HepG2 (cell line): ENCODE measurements at regions not wholly inside any gene's neighbourhood (a gene's known extent, or its start where the extent isn't known, plus 50 kb on each side); places are given as distances from the start of the nearest gene placed in this dataset.

ENCODE experiments used
- ATAC-seq: fragments of 200-7000 bp; cut with Tn5 transposase; 3 replicates; pipeline ENCODE4 v1.9.1; 2020; ENCODE audit warnings: mild to moderate bottlenecking, moderate library complexity
- BruUV-seq: library from RNA; stranded (reverse); fragments of 400-500 nt; replicated peaks from 2 replicates; lab custom pipeline; 2021; lab: Mats Ljungman, UMichigan
- CTCF ChIA-PET: fragments of 300-600 bp; formaldehyde crosslinking; extraction: SDS; loops from one replicate; lab custom pipeline; 2021; ENCODE audit warnings: low total read pairs, inconsistent platforms, low intra/inter-chr PET ratio; lab: Yijun Ruan, JAX
- POLR2A ChIA-PET: fragments of 350-600 bp; sonication (Branson Sonifier 250); formaldehyde crosslinking; loops from one replicate; lab custom pipeline; 2020; ENCODE audit warnings: antibody characterized with exemption, inconsistent platforms; lab: Yijun Ruan, JAX
- DNase-seq: peaks from one replicate; pipeline ENCODE4 v3.0.0-alpha.2; 2015; ENCODE audit warnings: low spot score
- FAIRE-seq: peaks from 3 replicates; lab custom pipeline; 2011; peaks lifted over from hg19 to GRCh38; lab: Jason Lieb, UNC
- H2AFZ ChIP-seq: one replicate; pipeline ENCODE4 v1.6.1; 2011; ENCODE audit warnings: low read length, inconsistent platforms
- H3K27ac ChIP-seq: fragments of 300-600 bp; 3 replicates; pipeline ENCODE4 v1.8.0; 2011; ENCODE audit warnings: mixed run types, mild to moderate bottlenecking, mixed read lengths, low read length, inconsistent platforms; ENCODE audit not compliant: insufficient read depth; ENCODE audit errors: extremely low read length
- H3K27me3 ChIP-seq, 2 experiments: fragments of 200-600 bp in 1 of 2; 2 replicates in 1 of 2; 3 replicates in 1 of 2; pipeline versions ENCODE4 v1.6.0 to v1.8.0; 2011; ENCODE audit warnings: low read length in 2 of 2, mild to moderate bottlenecking in 2 of 2, moderate library complexity in 2 of 2, inconsistent platforms in 1 of 2; ENCODE audit not compliant: insufficient read depth in 2 of 2, control insufficient read depth in 1 of 2
- H3K36me3 ChIP-seq, 2 experiments: fragments of 200-600 bp in 1 of 2; replicated peaks in 1 of 2; 2 replicates in 1 of 2; 3 replicates in 1 of 2; pipeline versions ENCODE4 v1.5.1 to v1.8.0; 2011; ENCODE audit warnings: low read length in 2 of 2, inconsistent platforms in 1 of 2; ENCODE audit not compliant: insufficient read depth in 2 of 2, control insufficient read depth in 1 of 2
- H3K4me1 ChIP-seq: 2 replicates; pipeline ENCODE4 v1.5.1; 2012; ENCODE audit warnings: low read length, inconsistent platforms; ENCODE audit not compliant: insufficient read depth
- H3K4me2 ChIP-seq: 2 replicates; pipeline ENCODE4 v1.6.0; 2011; ENCODE audit warnings: low read depth, low read length, inconsistent platforms
- H3K4me3 ChIP-seq, 3 experiments: fragments of 200-600 bp in 1 of 3; sonication (generic), shearing (Covaris generic) in 1 of 3; replicated peaks in 1 of 3; 2 replicates each; pipeline ENCODE4 v1.5.1; 2011 to 2016; ENCODE audit warnings: low read length in 3 of 3, inconsistent platforms in 2 of 3, low read depth in 2 of 3, mild to moderate bottlenecking in 2 of 3, control low read depth in 1 of 3, mixed read lengths in 1 of 3; ENCODE audit not compliant: insufficient read depth in 1 of 3
- H3K79me2 ChIP-seq: one replicate; pipeline ENCODE4 v1.6.1; 2011; ENCODE audit warnings: low read length, inconsistent platforms; ENCODE audit not compliant: insufficient read depth
- H3K9ac ChIP-seq: 2 replicates; pipeline ENCODE4 v1.6.0; 2011; ENCODE audit warnings: mild to moderate bottlenecking, low read depth, low read length, inconsistent platforms; ENCODE audit not compliant: insufficient read depth
- H3K9me3 ChIP-seq: 2 replicates; pipeline ENCODE4 v1.5.1; 2012; ENCODE audit warnings: mild to moderate bottlenecking, low read length
- H4K20me1 ChIP-seq: 2 replicates; pipeline ENCODE4 v1.6.0; 2011; ENCODE audit warnings: inconsistent platforms, mild to moderate bottlenecking, low read length, moderate library complexity; ENCODE audit not compliant: insufficient read depth
- CENPT ChIP-seq: sonication (generic); formaldehyde crosslinking; IDR thresholded peaks from 2 replicates; pipeline ENCODE4 v1.8.0; 2022; ENCODE audit warnings: low read depth, mild to moderate bottlenecking, moderate library complexity, missing genetic modification reagents
- GZF1 ChIP-seq: sonication (generic); formaldehyde crosslinking; IDR thresholded peaks from 2 replicates; pipeline ENCODE4 v1.5.1; 2020; ENCODE audit warnings: mild to moderate bottlenecking, missing genetic modification reagents
- HIVEP1 ChIP-seq: sonication (generic); formaldehyde crosslinking; IDR thresholded peaks from 2 replicates; pipeline ENCODE4 v1.4.0; 2020; ENCODE audit warnings: mild to moderate bottlenecking, missing genetic modification reagents
- MAFG ChIP-seq: sonication (generic); formaldehyde crosslinking; IDR thresholded peaks from 2 replicates; pipeline ENCODE4 v1.5.1; 2020; ENCODE audit warnings: mild to moderate bottlenecking, missing genetic modification reagents
- MTF2 ChIP-seq: sonication (generic); formaldehyde crosslinking; IDR thresholded peaks from 2 replicates; pipeline ENCODE4 v1.5.0; 2020; ENCODE audit warnings: missing genetic modification reagents, borderline replicate concordance
- MXD4 ChIP-seq: IDR thresholded peaks from 2 replicates; pipeline ENCODE4 v1.6.1; 2016; ENCODE audit warnings: mild to moderate bottlenecking, missing biosample characterization, missing genetic modification reagents
- NCOA2 ChIP-seq: sonication (generic); formaldehyde crosslinking; IDR thresholded peaks from 2 replicates; pipeline ENCODE4 v1.8.0; 2022; ENCODE audit warnings: inconsistent platforms
- NCOA5 ChIP-seq: sonication (generic); formaldehyde crosslinking; IDR thresholded peaks from 2 replicates; pipeline ENCODE4 v1.4.0; 2020; ENCODE audit warnings: missing genetic modification reagents
- RBM22 ChIP-seq: fragments of 200-400 bp; formaldehyde crosslinking; optimal IDR thresholded peaks from 2 replicates; pipeline ENCODE3; 2017; ENCODE audit warnings: mild to moderate bottlenecking, low read length, moderate library complexity
- REPIN1 ChIP-seq: sonication (generic); formaldehyde crosslinking; IDR thresholded peaks from 2 replicates; pipeline ENCODE4 v1.8.0; 2022; ENCODE audit warnings: missing genetic modification reagents, low read depth, mild to moderate bottlenecking, borderline replicate concordance
- TAF15 ChIP-seq: fragments of 200-400 bp; formaldehyde crosslinking; IDR thresholded peaks from one replicate; pipeline ENCODE4 v1.6.1; 2018; ENCODE audit warnings: mild to moderate bottlenecking, low read depth, low read length; ENCODE audit not compliant: poor library complexity, severe bottlenecking
- TSC22D2 ChIP-seq: sonication (generic); formaldehyde crosslinking; IDR thresholded peaks from 2 replicates; pipeline ENCODE4 v1.5.1; 2020; ENCODE audit warnings: missing genetic modification reagents, mild to moderate bottlenecking, borderline replicate concordance
- ZFP1 ChIP-seq: IDR thresholded peaks from 2 replicates; pipeline ENCODE4 v1.6.1; 2016
- ZKSCAN8 ChIP-seq: IDR thresholded peaks from 2 replicates; pipeline ENCODE4 v1.6.1; 2016; ENCODE audit warnings: borderline replicate concordance, missing genetic modification reagents, missing compliant biosample characterization
- ZNF136 ChIP-seq: sonication (generic); formaldehyde crosslinking; IDR thresholded peaks from 2 replicates; pipeline ENCODE4 v1.8.1; 2022; ENCODE audit warnings: low read depth, mild to moderate bottlenecking, moderate library complexity, missing genetic modification reagents
- ZNF550 ChIP-seq: sonication (generic); formaldehyde crosslinking; IDR thresholded peaks from 2 replicates; pipeline ENCODE4 v1.4.0; 2020; ENCODE audit warnings: mild to moderate bottlenecking, missing genetic modification reagents, borderline replicate concordance
- ZSCAN29 ChIP-seq: sonication (generic); formaldehyde crosslinking; conservative IDR thresholded peaks from 2 replicates; pipeline ENCODE4 v1.4.0; 2020; ENCODE audit warnings: mild to moderate bottlenecking, missing genetic modification reagents
- in situ Hi-C: cut with HindIII; loops from 2 replicates; pipeline ENCODE4 v1.10.0; 2017; ENCODE audit warnings: low pct_unique_long_range_greater_than_20kb; ENCODE audit not compliant: extremely low pct_ligation_motif_present
- intact Hi-C: fragments of 100-400 bp; cut with micrococcal nuclease; formaldehyde crosslinking; loops from one replicate; pipeline ENCODE4 v1.10.0; 2022; ENCODE audit not compliant: unreplicated experiment
- TF ChIP-seq, protein P1 (sequence below): IDR thresholded peaks from 2 replicates; pipeline ENCODE4 v1.6.1; 2016; ENCODE audit warnings: missing biosample characterization, missing genetic modification reagents, low read depth
- TF ChIP-seq, protein P2 (sequence below): sonication (generic); formaldehyde crosslinking; IDR thresholded peaks from 2 replicates; pipeline ENCODE4 v1.5.1; 2020; ENCODE audit warnings: missing genetic modification reagents, mild to moderate bottlenecking, borderline replicate concordance

- no peak for TF ChIP-seq CENPT
- TF ChIP-seq ZFP1 (CRISPR knock-in tag): no peak
- TF ChIP-seq NCOA5 (CRISPR knock-in tag): no peak
- TF ChIP-seq MXD4 (CRISPR knock-in tag): no peak
- no peak for TF ChIP-seq MAFG
- TF ChIP-seq NCOA2 (CRISPR knock-in tag): no peak
- TF ChIP-seq MTF2 (CRISPR knock-in tag): no peak
Measured at GRCh38 chr2:34736482-34736881, 1137.4 kb upstream of the FAM98A start (continued).

GRCh38 chr2:34734662-34735061 lies 1135.6 kb upstream of the FAM98A start:
- Histone ChIP-seq H4K20me1 (no peaks in the 10 kb centered on the region), H3K9me3 (0 out of 2 replicates have a peak, but pooled peaks cover 4% of the 10 kb centered on the region), H3K36me3 (no peaks in the 10 kb centered on the region), H2AFZ (no peak overlapping the region), H3K27ac (no peak overlapping the region), H3K27me3 (no peaks in the 10 kb centered on the region), H3K4me3 (no peak overlapping the region), H3K79me2 (no peaks in the 10 kb centered on the region), H3K4me2 (no peak overlapping the region), H3K9ac (no peak overlapping the region), H3K4me1 (no peaks in the 10 kb centered on the region)
- ChIA-PET POLR2A (no interaction called here), CTCF (no interaction called here)
- no TSS peak for BruUV-seq
- in situ Hi-C loops (no loop called here), intact Hi-C loops (no loop called here)
- ATAC-seq: no peak
- no peak for FAIRE-seq
- DNase-seq: no peak
- TF ChIP-seq RBM22: no peak
- no peak for TF ChIP-seq ZNF136 (CRISPR knock-in tag)
- no peak for TF ChIP-seq HIVEP1
- TF ChIP-seq ZKSCAN8 (CRISPR knock-in tag): no peak
- TF ChIP-seq ZSCAN29: no peak
- TF ChIP-seq TAF15: no peak
- TF ChIP-seq, protein P1, sequence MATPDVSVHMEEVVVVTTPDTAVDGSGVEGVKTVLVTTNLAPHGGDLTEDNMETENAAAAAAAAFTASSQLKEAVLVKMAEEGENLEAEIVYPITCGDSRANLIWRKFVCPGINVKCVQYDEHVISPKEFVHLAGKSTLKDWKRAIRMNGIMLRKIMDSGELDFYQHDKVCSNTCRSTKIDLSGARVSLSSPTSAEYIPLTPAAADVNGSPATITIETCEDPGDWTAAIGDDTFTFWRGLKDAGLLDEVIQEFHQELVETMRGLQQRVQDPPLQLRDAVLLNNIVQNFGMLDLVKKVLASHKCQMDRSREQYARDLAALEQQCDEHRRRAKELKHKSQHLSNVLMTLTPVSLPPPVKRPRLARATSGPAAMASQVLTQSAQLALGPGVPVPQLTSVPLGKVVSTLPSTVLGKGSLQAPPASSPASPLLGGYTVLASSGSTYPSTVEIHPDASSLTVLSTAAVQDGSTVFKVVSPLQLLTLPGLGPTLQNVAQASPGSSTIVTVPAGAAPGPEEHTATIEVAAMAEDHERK (CRISPR knock-in tag): no peak
- no peak for TF ChIP-seq TSC22D2 (CRISPR knock-in tag)
- TF ChIP-seq ZNF550 (CRISPR knock-in tag): no peak
- no peak for TF ChIP-seq REPIN1 (CRISPR knock-in tag)
- TF ChIP-seq GZF1 (CRISPR knock-in tag): no peak
- TF ChIP-seq, protein P2, sequence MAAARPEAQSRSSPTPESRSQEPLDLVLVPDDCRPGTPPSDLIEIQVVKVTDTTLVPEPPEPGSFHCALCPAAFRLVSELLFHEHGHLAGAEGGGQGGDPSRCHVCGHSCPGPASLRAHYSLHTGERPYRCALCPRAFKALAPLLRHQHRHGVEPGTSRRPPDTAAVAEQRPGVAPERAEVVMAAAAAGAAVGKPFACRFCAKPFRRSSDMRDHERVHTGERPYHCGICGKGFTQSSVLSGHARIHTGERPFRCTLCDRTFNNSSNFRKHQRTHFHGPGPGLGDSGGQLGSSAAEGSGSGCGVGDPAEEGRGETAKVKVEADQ (CRISPR knock-in tag): no peak
